ENCODE measurements at regions not wholly inside any gene's neighbourhood (a gene's known extent, or its start where the extent isn't known, plus 50 kb on each side); places are given as distances from the start of the nearest gene placed in this dataset.

DNA sequence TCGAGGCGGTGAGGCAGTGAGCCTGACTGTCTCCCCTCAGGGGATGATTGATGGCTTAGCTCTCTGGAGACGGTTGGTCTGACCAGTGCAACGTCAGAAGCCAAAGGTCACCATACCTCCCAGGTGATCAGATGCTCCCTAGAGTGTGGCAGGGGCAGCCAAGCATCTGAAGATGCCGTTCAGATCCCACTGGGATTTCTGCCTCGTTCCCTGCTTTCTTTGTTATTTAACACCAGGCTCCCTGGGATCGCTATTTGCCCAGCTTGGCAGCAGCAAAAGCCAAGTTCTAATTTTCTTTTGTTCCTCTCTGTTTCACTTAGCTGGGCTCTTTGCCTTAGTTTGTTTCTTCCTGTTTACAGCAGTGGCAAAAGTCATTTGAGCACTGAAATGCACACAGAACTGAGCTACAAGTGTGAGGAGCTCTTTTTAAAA, 53.5 kb upstream of the SVIL start:
- peak overlapping the region; percentile 83 for H3K27ac ChIP-seq (ENCODE audit: low read depth, low read length, severe bottlenecking)
- peaks cover 37% of the 10 kb centered on the region for H3K4me1 ChIP-seq (ENCODE audit: control insufficient read depth, insufficient read depth, low read length, poor library complexity, severe bottlenecking)
- H3K36me3 ChIP-seq (ENCODE audit: control insufficient read depth, insufficient read depth, low read length) = peaks cover 37% of the 10 kb centered on the region
- 2 to 12% methylated on average over 7 of the region's 7 CpGs for WGBS, 2 experiments (ENCODE audit: insufficient coverage in 2 of 2)
- no peak overlapping the region for H3K4me3 ChIP-seq (ENCODE audit: extremely low read depth, insufficient read depth, low read length, poor library complexity, severe bottlenecking)
- H3K9me3 ChIP-seq (ENCODE audit: control insufficient read depth, low read length) = no peaks in the 10 kb centered on the region

DNA sequence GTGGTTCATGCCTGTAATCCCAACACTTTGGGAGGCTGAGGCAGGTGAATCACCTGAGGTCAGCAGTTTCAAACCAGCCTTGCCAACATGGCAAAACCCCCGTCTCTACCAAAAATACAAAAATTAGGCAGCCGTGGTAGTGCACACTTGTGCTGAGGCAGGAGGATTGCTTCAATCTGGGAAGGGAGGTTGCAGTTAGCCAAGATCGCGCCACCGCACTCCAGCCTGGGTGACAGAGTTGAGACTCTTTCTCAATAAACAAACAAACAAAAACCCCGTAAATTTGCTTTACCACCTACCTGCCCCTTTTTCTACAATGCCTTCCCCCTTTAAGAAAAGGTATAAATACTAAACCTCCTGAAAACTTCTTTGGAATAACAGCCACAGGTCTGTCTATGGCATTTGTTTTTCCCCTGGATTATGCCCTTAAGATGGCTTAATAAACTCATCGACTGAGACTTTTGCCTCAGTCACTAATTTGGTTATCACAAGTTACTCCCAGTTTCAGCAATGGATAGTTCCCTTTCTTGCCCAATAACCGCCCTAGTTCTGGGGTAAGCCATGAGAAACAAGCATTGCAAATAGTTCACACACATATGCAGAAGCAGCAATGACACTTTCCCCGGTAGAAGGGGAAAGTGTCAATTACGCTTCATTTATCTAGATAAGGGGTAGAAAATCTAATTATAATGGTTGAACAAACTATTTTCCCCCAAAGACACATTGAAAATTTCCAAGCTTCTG, 52.8 kb upstream of the SVIL start:
- Histone ChIP-seq H3K4me1 (ENCODE audit: control insufficient read depth, insufficient read depth, low read length, poor library complexity, severe bottlenecking) (peaks cover 30% of the 10 kb centered on the region), H3K36me3 (ENCODE audit: control insufficient read depth, insufficient read depth, low read length) (peaks cover 39% of the 10 kb centered on the region), H3K27ac (ENCODE audit: low read depth, low read length, severe bottlenecking) (peak overlapping the region; percentile 11), H3K4me3 (ENCODE audit: extremely low read depth, insufficient read depth, low read length, poor library complexity, severe bottlenecking) (no peak overlapping the region), H3K9me3 (ENCODE audit: control insufficient read depth, low read length) (no peaks in the 10 kb centered on the region)
- 48 to 71% methylated on average over 2 to 3 of the region's 10 CpGs for WGBS, 2 experiments (ENCODE audit: insufficient coverage in 2 of 2)

DNA sequence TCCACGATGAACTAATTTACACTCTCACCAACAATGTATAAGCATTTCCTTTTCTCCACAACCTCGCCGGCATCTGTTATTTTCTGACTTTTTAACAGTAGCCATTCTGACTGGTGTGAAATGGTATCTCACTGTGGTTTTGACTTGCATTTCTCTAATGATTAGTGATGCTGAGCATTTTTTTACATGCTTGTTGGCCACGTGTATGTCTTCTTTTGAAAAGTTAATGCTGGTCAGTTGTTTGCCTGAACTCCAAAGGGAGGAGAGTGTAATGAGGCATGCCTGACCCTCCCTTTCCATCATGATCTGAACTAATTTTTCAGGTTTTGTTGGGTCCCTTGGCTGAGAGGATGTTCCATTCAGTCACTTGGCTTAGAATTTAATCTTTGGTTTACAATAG, 50.7 kb upstream of the SVIL start:
- no peak overlapping the region for H3K27ac ChIP-seq (ENCODE audit: low read depth, low read length, severe bottlenecking)
- H3K4me1 ChIP-seq (ENCODE audit: control insufficient read depth, insufficient read depth, low read length, poor library complexity, severe bottlenecking) = peaks cover 32% of the 10 kb centered on the region
- 100% methylated on average over 1 of the region's 4 CpGs; no CpG with 5 or more reads in 1 of the 2 experiments for WGBS, 2 experiments (ENCODE audit: insufficient coverage in 2 of 2)
- H3K36me3 ChIP-seq (ENCODE audit: control insufficient read depth, insufficient read depth, low read length) = peaks cover 57% of the 10 kb centered on the region
- H3K9me3 ChIP-seq (ENCODE audit: control insufficient read depth, low read length) = no peaks in the 10 kb centered on the region
- H3K4me3 ChIP-seq (ENCODE audit: extremely low read depth, insufficient read depth, low read length, poor library complexity, severe bottlenecking) = no peak overlapping the region
